22Rv1 (cell line): ENCODE measurements at regions not wholly inside any gene's neighbourhood (a gene's known extent, or its start where the extent isn't known, plus 50 kb on each side); places are given as distances from the start of the nearest gene placed in this dataset.

Experiments
- CTCF ChIP-seq: fragments of 450-650 bp; IDR thresholded peaks from 2 replicates; pipeline ENCODE4 v1.5.1; 2017; ENCODE audit warnings: mild to moderate bottlenecking
- ZFX ChIP-seq: fragments of 450-650 bp; IDR thresholded peaks from 2 replicates; pipeline ENCODE4 v1.6.1; 2017; ENCODE audit warnings: antibody characterized with exemption, borderline replicate concordance

GRCh38 chr10:130913844-130914243 is 397.7 kb downstream of the TCERG1L start:
- TF ChIP-seq CTCF (no peak), ZFX (no peak)
